Gastrocnemius medialis (tissue), 4 donors: ENCODE measurements at regions not wholly inside any gene's neighbourhood (a gene's known extent, or its start where the extent isn't known, plus 50 kb on each side); places are given as distances from the start of the nearest gene placed in this dataset.
"Not testable (repeated sequence)": the region's sequence is repeated elsewhere in the genome, so short reads cannot be mapped to it uniquely, and the experiment has no call there.

Experiments
- ATAC-seq, 2 donors: fragments of 150-250 bp; one replicate each; pipeline ENCODE4 v1.9.1; 2016
- DNase-seq, 2 donors: peaks; one replicate each; pipeline ENCODE4 v3.0.0-alpha.2; 2019
- H3K27ac ChIP-seq, 4 donors: fragments of 200-600 bp; sonication (generic); 1 replicate in 1 of 4; 2 replicates in 3 of 4; pipeline ENCODE4 v1.5.1; 2016 to 2018; ENCODE audit warnings: mild to moderate bottlenecking in 2 of 4, moderate library complexity in 1 of 4
- H3K27me3 ChIP-seq, 3 donors: fragments of 200-600 bp; sonication (generic) in 2 of 3; 1 replicate in 1 of 3; 2 replicates in 2 of 3; pipeline versions ENCODE4 v1.5.1 to v1.6.0; 2016 to 2019; ENCODE audit warnings: mild to moderate bottlenecking in 1 of 3, moderate library complexity in 1 of 3
- H3K36me3 ChIP-seq, 2 donors: fragments of 200-600 bp; sonication (generic) in 1 of 2; one replicate each; pipeline ENCODE4 v1.5.1; 2017 to 2018
- H3K4me1 ChIP-seq, 2 donors: fragments of 200-600 bp; sonication (generic) in 1 of 2; one replicate each; pipeline ENCODE4 v1.5.1; 2016 to 2017; ENCODE audit warnings: mild to moderate bottlenecking in 2 of 2
- H3K4me3 ChIP-seq, 4 donors: fragments of 200-600 bp; sonication (generic) in 3 of 4; 1 replicate in 1 of 4; 2 replicates in 3 of 4; pipeline ENCODE4 v1.5.1; 2016 to 2019; ENCODE audit warnings: mild to moderate bottlenecking in 2 of 4
- H3K9me3 ChIP-seq, 3 donors: fragments of 200-600 bp; sonication (generic) in 2 of 3; 1 replicate in 1 of 3; 2 replicates in 2 of 3; pipeline ENCODE4 v1.5.1; 2016 to 2019
- POLR2A ChIP-seq, 2 donors: fragments of 450-650 bp; IDR thresholded peaks; one replicate each; pipeline ENCODE4 v1.6.1; 2017; ENCODE audit warnings: antibody characterized with exemption in 2 of 2, mild to moderate bottlenecking in 2 of 2, moderate library complexity in 2 of 2
- in situ Hi-C, 4 donors: fragments of 200-750 bp; cut with MboI; loops; one replicate each; pipeline versions ENCODE4 v1.15.0 to v1.8.0; 2017; ENCODE audit warnings: low sequenced_read_pairs in 4 of 4
- intact Hi-C: fragments of 100-400 bp; cut with DNase I; formaldehyde crosslinking; loops from one replicate; pipeline ENCODE4 v1.15.1; 2023; ENCODE audit warnings: low total_unique reads
- TF ChIP-seq, protein P1 (sequence below), 5 experiments: fragments of 450-650 bp in 3 of 5; fragments of 200-600 bp in 2 of 5; sonication (generic) in 2 of 5; IDR thresholded peaks in 4 of 5; conservative IDR thresholded peaks in 1 of 5; 1 replicate in 4 of 5; 2 replicates in 1 of 5; pipeline ENCODE4 v1.5.1; 2016 to 2019; ENCODE audit warnings: antibody characterized with exemption in 5 of 5, mild to moderate bottlenecking in 3 of 5, moderate library complexity in 3 of 5

DNA sequence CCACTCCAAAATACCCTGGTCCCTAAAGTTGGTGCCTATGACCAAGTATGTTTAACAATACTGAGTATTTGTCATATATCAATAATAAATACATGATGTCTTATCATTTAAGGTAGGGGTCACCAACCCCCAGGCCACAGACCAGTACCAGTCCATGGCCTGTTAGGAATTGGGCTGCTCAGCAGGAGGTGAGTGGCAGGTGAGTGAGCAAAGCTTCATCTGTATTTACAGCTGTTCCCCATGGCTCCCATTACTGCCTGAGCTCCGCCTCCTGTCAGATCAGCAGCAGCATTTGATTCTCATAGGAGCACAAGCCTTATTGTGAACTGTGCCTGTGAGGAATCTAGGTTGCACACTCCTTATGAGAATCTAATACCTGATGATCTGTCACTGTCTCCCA lies 126.2 kb downstream of the HNRNPD start:
- no peak for DNase-seq
- no peak for TF ChIP-seq POLR2A (IDR thresholded peaks at IDR 0.05)
- TF ChIP-seq, protein P1, sequence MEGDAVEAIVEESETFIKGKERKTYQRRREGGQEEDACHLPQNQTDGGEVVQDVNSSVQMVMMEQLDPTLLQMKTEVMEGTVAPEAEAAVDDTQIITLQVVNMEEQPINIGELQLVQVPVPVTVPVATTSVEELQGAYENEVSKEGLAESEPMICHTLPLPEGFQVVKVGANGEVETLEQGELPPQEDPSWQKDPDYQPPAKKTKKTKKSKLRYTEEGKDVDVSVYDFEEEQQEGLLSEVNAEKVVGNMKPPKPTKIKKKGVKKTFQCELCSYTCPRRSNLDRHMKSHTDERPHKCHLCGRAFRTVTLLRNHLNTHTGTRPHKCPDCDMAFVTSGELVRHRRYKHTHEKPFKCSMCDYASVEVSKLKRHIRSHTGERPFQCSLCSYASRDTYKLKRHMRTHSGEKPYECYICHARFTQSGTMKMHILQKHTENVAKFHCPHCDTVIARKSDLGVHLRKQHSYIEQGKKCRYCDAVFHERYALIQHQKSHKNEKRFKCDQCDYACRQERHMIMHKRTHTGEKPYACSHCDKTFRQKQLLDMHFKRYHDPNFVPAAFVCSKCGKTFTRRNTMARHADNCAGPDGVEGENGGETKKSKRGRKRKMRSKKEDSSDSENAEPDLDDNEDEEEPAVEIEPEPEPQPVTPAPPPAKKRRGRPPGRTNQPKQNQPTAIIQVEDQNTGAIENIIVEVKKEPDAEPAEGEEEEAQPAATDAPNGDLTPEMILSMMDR (IDR thresholded peaks at IDR 0.05 in 4 of 5, conservative IDR thresholded peaks at IDR 0.05 in 1 of 5): no peak

DNA sequence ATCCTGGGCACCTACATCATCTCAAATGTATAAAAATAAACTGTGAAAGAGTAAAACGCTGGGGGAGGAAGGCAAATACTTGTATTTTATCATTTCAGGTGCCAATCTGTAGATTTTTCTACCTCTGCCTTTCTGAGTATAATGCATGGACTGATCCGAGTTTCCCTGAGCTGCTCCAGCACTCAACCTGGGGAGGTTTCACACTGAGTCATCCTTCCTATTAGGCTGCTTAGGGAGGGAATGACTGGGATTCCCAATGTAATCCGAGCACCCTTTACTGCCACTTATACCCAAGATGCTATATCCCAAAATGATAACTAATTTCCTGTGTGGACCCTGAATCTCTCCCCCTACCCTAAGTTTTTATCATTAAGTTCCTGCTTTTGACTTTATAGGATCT lies 126.6 kb downstream of the HNRNPD start:
- Histone ChIP-seq H3K9me3 (no peaks in the 10 kb centered on the region), H3K36me3 (no peaks in the 10 kb centered on the region), H3K4me1 (no peaks in the 10 kb centered on the region), H3K27me3 (no peaks in the 10 kb centered on the region), H3K4me3 (no peak overlapping the region), H3K27ac (no peak overlapping the region)
- DNase-seq (no peak), ATAC-seq (no peak)
- in situ Hi-C loops (no loop called here), intact Hi-C loops (no loop called here)
- TF ChIP-seq, protein P1 (IDR thresholded peaks at IDR 0.05 in 4 of 5, conservative IDR thresholded peaks at IDR 0.05 in 1 of 5): no peak

More for the DNA sequence above, 126.2 kb downstream of the HNRNPD start:
- Histone ChIP-seq H3K36me3 (no peaks in the 10 kb centered on the region), H3K27ac (no peak overlapping the region), H3K27me3 (no peaks in the 10 kb centered on the region), H3K9me3 (no peaks in the 10 kb centered on the region), H3K4me1 (no peaks in the 10 kb centered on the region), H3K4me3 (no peak overlapping the region)
- no peak for ATAC-seq
- intact Hi-C loops: no loop called here
- in situ Hi-C loops: no loop called here

DNA sequence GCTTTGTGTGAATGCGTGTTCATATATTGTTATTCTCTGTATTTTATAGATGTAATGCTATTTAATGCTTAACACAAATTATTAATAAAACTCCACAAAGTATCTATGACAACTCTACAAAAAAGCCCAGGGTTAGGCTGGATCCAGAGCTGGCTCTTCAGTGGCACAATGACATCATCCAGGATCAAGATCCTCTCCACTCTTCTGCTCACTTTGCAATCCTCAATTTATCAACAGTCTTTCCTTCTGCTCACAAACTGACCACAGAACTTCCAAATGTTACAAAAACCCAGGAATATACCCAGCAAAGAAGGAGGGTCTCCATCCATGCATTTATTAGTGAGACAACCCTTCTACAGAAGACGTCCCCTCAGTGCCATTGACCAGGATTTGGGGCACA lies 132.3 kb downstream of the HNRNPD start:
- Histone ChIP-seq H3K27ac (no peak overlapping the region), H3K4me1 (no peaks in the 10 kb centered on the region), H3K36me3 (no peaks in the 10 kb centered on the region), H3K9me3 (no peaks in the 10 kb centered on the region), H3K4me3 (no peak overlapping the region), H3K27me3 (no peaks in the 10 kb centered on the region)
- ATAC-seq: no peak
- in situ Hi-C loops (no loop called here), intact Hi-C loops (no loop called here)
- DNase-seq: no peak
- TF ChIP-seq, protein P1 (IDR thresholded peaks at IDR 0.05 in 4 of 5, conservative IDR thresholded peaks at IDR 0.05 in 1 of 5): no peak
- no peak for TF ChIP-seq POLR2A (IDR thresholded peaks at IDR 0.05)

DNA sequence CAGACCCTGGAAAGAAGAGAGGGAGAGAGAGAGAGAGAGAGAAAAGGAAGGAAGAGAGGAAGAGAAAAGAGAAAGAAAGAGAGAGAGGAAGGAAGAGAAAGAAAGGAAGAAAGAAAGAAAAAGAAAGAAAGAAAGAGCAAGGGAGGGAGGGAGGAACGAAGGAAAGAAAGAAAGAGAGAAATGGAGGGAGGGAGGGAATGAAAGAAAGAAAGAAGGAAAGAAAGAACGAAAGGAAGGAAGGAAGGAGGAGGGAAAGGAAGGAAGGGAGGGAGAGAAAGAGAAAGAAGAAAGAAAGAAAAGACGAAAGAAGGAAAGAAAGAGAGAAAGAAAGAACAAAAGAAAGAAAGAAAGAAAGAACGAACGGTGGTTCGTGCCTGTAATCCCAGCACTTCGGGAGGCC lies 133.4 kb downstream of the HNRNPD start:
- ATAC-seq (no peak), DNase-seq (no peak)
- TF ChIP-seq, protein P1 (IDR thresholded peaks at IDR 0.05 in 4 of 5, conservative IDR thresholded peaks at IDR 0.05 in 1 of 5): no peak
- no peak for TF ChIP-seq POLR2A (IDR thresholded peaks at IDR 0.05)
- intact Hi-C loops (no loop called here), in situ Hi-C loops (no loop called here)
- Histone ChIP-seq H3K9me3 (no peaks in the 10 kb centered on the region), H3K4me3 (no peak overlapping the region), H3K36me3 (no peaks in the 10 kb centered on the region), H3K27ac (no peak overlapping the region), H3K27me3 (no peaks in the 10 kb centered on the region), H3K4me1 (no peaks in the 10 kb centered on the region)

DNA sequence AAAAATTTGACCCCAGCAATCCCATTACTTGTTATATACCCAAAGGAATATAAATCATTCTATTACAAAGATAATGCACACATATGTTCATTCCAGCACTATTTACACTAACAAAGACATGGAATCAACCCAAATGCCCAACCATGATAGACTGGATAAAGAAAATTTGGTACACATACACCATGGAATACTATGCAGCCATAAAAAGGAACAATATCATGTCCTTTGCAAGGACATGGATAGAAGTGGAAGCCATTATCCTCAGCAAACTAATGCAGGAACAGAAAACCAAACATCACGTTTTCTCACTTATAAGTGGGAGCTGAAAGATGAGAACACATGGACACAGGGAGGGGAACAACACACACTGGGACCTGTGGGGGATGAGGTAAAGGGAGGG lies 136.6 kb downstream of the HNRNPD start:
- H3K27me3 ChIP-seq, H3K9me3 ChIP-seq, H3K27ac ChIP-seq, ATAC-seq, H3K4me1 ChIP-seq, in situ Hi-C loops, intact Hi-C loops, H3K36me3 ChIP-seq, H3K4me3 ChIP-seq, DNase-seq: not testable (repeated sequence)
